ENCODE measurements at regions not wholly inside any gene's neighbourhood (a gene's known extent, or its start where the extent isn't known, plus 50 kb on each side); places are given as distances from the start of the nearest gene placed in this dataset.

- DNase-seq (ENCODE audit: low spot score) = no peak
These were observed 110.7 kb downstream of the SIPA1L2 start for GRCh38 chr1:232519186-232519585.

- no peak for DNase-seq (ENCODE audit: low spot score)
These were observed 111.6 kb downstream of the SIPA1L2 start for GRCh38 chr1:232518349-232518748.

- DNase-seq (ENCODE audit: low spot score) = no peak
These were observed 112.7 kb downstream of the SIPA1L2 start for GRCh38 chr1:232517204-232517603.

GRCh38 chr1:232515706-232516105, 114.2 kb downstream of the SIPA1L2 start:
- no peak for DNase-seq (ENCODE audit: low spot score)

GRCh38 chr1:232512712-232513111, 117.2 kb downstream of the SIPA1L2 start:
- DNase-seq (ENCODE audit: low spot score) = no peak

GRCh38 chr1:232511172-232511571, 118.8 kb downstream of the SIPA1L2 start:
- DNase-seq (ENCODE audit: low spot score) = no peak

GRCh38 chr1:232510367-232511110, 119.4 kb downstream of the SIPA1L2 start:
- DNase-seq (ENCODE audit: low spot score) = no peak

- DNase-seq (ENCODE audit: low spot score) = no peak
These were observed 120.4 kb downstream of the SIPA1L2 start for GRCh38 chr1:232509570-232509969.

GRCh38 chr1:232508130-232508701, 121.7 kb downstream of the SIPA1L2 start:
- DNase-seq (ENCODE audit: low spot score) = no peak

GRCh38 chr1:232507571-232507970, 122.4 kb downstream of the SIPA1L2 start:
- DNase-seq (ENCODE audit: low spot score) = no peak

GRCh38 chr1:232505884-232506283, 124.0 kb downstream of the SIPA1L2 start:
- DNase-seq (ENCODE audit: low spot score) = no peak

- DNase-seq (ENCODE audit: low spot score) = no peak
These were observed 125.3 kb downstream of the SIPA1L2 start for GRCh38 chr1:232504651-232505050.

GRCh38 chr1:232503497-232503896, 126.4 kb downstream of the SIPA1L2 start:
- no peak for DNase-seq (ENCODE audit: low spot score)

- DNase-seq (ENCODE audit: low spot score) = no peak
These were observed 128.1 kb downstream of the SIPA1L2 start for GRCh38 chr1:232501854-232502253.

- no peak for DNase-seq (ENCODE audit: low spot score)
These were observed 130.7 kb downstream of the SIPA1L2 start for GRCh38 chr1:232499188-232499587.

- no peak for DNase-seq (ENCODE audit: low spot score)
These were observed 136.1 kb downstream of the SIPA1L2 start for GRCh38 chr1:232493869-232494268.

- DNase-seq (ENCODE audit: low spot score) = no peak
These were observed 140.7 kb downstream of the SIPA1L2 start for GRCh38 chr1:232489256-232489655.

- DNase-seq (ENCODE audit: low spot score) = no peak
These were observed 142.7 kb downstream of the SIPA1L2 start for GRCh38 chr1:232487236-232487635.

GRCh38 chr1:232486454-232487207, 143.3 kb downstream of the SIPA1L2 start:
- DNase-seq (ENCODE audit: low spot score) = no peak

- DNase-seq (ENCODE audit: low spot score) = no peak
These were observed 143.9 kb downstream of the SIPA1L2 start for GRCh38 chr1:232486006-232486405.

- no peak for DNase-seq (ENCODE audit: low spot score)
These were observed 145.1 kb downstream of the SIPA1L2 start for GRCh38 chr1:232484856-232485255.

GRCh38 chr1:232483826-232484225, 146.1 kb downstream of the SIPA1L2 start:
- DNase-seq (ENCODE audit: low spot score) = no peak

- no peak for DNase-seq (ENCODE audit: low spot score)
These were observed 148.8 kb downstream of the SIPA1L2 start for GRCh38 chr1:232481091-232481490.
